ENCODE measurements at regions not wholly inside any gene's neighbourhood (a gene's known extent, or its start where the extent isn't known, plus 50 kb on each side); places are given as distances from the start of the nearest gene placed in this dataset.
"Not testable (repeated sequence)": the region's sequence is repeated elsewhere in the genome, so short reads cannot be mapped to it uniquely, and the experiment has no call there.

DNA sequence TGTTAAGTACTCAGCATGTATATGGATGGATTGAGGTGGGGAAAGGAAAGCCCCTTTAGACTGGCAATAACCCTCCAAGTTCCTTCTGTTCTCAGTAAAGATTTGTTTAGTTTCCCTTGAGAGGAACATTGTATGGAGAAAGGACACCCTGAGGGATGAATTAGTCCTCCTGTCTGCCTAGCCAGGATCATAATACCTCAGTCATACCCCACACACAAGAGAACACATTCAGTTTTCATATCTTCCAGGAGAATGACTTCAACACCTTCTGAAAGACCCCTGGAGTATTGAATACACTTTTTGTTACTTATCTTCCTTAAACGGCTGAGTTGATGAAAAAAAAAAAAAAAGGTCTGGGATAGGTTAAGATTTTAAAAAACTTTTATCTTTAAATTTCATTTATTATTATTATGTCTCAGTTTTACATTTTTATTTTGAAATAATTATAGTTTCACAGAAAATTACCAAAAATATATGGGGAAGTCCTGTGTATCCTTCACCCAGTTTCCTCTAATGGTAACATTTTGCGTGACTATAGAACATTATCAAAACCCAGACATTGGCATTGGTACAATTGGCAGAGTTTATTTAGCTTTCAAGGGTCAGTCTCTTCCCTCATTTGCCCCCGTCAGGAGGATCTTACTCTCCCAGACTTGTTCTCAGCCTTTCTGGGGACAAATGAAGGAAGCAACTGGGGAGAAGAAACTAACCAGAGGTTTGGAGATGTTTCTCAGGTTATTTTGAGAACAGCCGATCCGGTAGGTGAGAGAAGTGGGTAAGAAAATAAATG lies 88.0 kb downstream of the ACTBL2 start:
- DNase-seq: no peak

DNA sequence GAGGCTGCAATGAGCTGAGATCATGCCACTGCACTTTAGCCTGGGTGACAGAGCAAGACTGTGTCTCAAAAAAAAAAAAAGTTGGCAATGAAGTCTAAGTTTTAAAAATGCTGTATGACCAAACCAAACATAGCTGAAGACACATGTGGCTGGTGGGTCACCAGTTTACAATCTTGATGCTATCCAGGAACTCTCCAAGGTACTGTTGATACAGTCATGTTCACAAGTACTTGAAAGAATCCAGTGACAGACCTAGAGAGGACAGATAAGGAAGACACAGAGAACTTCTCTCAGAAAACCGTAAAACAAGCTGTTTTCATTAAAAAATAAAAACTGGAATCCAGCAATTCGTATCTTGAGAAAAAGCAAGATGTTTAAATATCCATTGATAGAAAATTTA lies 95.7 kb downstream of the ACTBL2 start:
- no peak for DNase-seq

- peak in 1 of 2 donors; percentile 27 for DNase-seq
These were observed 99.3 kb downstream of the ACTBL2 start for GRCh38 chr5:57383093-57383861.

DNA sequence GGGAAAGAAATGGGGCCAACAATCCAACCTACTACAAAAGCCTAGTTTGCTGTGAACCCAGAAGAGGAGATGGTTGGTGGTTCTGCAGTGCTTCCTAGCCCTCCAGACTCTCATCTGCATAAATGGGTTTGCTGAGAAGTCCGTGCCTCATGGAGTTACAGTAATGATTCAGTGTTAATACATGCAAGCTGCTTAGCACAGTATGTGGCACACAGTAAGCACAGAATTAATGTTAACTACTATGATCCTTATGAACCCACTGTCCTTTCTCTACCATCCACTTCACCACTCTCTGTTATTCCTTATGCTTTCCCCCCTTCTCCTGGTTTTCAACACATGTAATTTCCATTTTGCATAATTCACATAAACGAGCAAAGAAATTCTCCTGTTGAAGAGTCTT lies 100.0 kb downstream of the ACTBL2 start:
- DNase-seq: no peak

GRCh38 chr5:57370376-57370775 lies 112.2 kb downstream of the ACTBL2 start:
- DNase-seq: no peak

DNA sequence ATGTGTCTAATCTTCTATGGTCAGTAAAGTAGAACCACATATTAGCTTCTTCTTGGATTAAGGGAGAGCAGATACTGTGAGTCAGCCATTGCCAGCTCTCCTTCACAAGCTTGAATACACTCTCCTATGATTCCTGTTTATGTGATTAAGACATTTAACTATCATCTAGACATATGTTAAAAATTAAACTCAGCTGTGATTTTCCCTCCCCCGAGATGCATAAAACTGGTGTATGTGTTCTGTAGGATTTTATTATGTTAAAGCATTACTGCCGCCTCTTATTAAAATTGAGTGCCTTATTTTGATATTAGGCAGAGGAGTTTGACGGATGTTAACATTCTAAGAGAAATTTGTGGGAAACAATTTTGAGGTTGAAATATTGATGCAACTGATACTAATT lies 114.6 kb downstream of the ACTBL2 start:
- DNase-seq: no peak

GRCh38 chr5:57366744-57367143 lies 115.9 kb downstream of the ACTBL2 start:
- DNase-seq: no peak

DNA sequence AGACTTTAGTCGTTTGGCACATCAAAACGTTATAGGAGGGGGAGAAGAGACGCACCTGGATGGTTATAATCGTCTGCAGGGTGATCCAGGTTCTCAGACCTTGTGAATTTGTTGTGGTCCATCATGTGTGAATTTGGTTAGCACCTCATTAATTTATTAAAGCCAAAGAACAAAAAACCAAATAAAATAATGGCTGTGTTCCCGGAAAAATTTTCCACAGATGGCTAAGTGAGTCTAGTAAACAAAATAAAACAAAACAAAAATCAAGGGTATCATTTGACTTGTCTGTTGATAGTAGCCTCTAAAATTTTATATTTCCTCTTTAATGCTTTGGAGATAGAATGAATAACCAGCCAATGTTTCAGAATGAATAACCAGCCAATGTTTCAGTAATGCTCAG lies 119.7 kb downstream of the ACTBL2 start:
- DNase-seq: no peak

GRCh38 chr5:57360871-57361270 lies 121.7 kb downstream of the ACTBL2 start:
- no peak for DNase-seq

GRCh38 chr5:57358796-57359592 lies 123.6 kb downstream of the ACTBL2 start:
- DNase-seq: no peak

- not testable (repeated sequence) for DNase-seq
These were observed 125.8 kb downstream of the ACTBL2 start for GRCh38 chr5:57356850-57357249.

DNA sequence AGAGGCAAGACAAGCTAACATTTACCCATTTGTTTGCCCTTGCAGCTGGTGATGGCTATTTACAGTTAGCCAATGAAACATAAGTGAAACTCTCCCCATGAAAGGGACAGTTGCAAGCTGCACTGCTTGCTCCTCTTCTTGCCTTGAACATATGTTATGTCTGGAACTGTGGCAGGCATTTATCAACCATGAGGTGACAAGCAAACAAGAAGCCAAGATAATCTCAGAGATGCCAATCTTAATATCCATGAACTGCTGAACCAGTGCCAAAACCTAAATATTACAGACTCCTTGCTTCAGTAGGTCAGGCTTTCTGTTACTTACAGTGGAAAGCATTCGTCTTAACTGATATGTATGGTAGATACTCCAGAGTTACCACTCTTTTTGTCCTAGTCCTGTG lies 133.4 kb downstream of the ACTBL2 start:
- no peak for DNase-seq

- DNase-seq: no peak
These were observed 134.1 kb downstream of the ACTBL2 start for GRCh38 chr5:57348376-57349140.

DNA sequence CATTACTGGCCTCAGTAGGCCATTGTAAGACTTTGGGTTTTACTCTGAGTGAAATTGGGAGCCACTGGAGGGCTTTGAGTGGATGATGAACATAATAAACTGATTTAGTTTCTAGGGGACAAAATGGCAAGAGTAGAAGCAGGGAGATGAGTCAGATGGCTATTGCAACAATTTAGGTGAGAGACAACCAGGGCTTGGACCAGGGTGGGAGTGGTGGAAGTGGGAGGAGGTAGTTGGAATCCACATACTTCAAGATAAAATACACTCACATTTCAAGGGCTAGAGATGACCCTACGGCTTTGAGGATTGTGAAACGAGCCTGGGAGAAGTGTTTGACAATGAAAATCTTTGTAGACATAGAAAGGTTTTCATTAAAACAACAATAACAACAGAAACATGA lies 136.3 kb downstream of the ACTBL2 start:
- no peak for DNase-seq

DNA sequence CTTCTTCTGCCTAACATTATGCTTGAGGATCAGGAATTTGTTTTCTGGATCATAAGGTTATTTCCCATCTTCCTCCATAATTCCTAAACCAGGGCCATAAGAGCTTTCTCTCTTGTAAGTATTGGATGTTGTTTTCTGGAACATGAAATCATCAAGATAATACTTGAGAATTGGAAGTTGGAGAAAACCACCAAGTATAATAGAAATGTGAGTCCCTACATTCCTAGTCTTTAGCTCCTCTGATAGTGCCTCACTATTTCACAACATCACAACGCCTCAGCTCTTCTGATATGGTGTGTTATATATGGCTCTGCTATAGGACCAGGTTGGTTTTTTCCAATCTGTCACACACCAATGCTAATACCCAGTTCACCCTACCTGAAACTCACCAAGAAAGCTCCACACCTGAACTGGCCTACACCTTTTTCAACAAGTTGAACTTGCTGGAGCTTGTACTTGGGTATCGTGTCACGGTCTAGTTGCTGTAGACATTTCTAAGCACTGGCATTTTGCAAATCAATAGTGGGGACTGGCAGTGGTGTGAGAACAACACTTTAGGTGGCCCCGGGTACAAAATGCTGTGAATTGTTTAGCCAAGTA lies 141.1 kb downstream of the ACTBL2 start:
- DNase-seq: no peak

DNA sequence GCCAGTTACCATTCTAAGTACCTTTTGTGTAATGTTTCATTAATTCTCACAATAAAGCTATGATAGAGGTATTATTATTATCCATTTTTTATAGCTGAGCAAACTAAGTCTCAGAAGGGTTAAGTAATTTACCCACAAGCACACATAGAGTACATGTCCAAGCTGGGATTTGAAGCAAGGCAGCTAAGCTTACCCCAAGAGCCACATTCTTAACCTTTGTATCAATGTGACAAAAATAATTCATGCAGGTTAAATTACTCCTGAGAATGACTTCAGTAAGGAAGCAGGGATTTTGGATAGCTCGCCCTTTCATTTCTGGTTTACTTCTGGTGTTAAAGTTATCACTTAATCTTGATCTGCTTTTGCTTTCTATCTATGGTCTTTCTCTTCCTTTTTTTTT lies 141.9 kb downstream of the ACTBL2 start:
- DNase-seq: no peak

- no peak for DNase-seq
These were observed 143.1 kb downstream of the ACTBL2 start for GRCh38 chr5:57339521-57339920.

DNA sequence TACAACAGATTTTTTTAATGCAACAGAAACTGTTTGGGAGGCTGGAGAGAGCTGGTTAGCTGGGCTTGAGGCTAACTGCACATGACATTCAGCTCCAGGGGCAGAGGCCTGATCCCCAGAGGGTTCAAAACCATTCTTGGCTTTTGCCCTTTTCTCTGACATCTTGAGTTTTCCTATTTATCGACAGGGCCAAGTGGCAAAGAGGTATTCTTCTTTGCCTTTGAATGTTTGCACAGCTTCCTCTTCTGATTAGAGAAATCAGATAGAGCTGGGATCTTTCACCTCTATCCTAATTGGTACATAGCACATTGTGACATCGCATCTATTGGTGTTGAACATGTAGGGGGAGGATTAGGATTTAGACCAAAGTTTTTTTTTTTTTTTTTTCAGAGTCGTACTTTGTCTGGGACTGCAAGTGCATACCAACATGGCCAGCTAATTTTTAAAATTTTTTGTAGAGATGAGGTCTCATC lies 143.7 kb downstream of the ACTBL2 start:
- no peak for DNase-seq

DNA sequence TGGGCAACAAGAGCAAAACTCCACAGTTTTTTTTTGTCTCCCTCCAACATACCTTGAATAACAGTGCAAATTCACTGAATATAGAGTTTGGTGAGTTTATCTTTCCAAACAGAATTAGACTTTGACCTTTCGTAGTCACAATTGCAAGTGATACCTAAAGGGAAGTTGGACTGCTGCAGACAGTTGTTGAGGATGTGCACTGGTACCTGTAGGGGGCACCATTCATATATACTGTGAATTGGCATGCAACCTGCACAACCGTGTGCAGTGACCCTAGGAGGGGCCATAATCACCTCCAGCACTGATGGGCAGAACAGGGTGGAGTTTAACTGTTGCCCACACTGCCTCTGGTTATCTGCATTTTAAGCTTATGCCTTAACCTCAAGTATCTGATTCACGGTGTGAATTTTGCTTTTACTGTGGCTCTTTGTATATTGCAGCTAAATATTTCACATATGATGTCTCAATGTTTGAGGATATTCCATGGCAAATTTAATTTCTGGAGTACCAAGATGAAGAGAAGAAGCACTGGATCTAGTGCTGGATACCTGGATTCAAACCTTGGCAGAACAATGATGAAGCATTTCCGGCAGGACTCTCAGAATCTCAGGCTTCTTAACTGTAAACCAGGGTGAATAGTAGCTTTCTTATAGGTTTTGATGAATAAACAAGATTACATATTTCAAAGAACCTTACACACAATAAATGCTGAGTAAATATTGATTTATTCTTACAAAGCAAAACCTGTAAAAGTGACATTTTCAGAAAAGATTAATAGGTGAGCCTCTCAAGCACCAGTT lies 144.3 kb downstream of the ACTBL2 start:
- DNase-seq: peak in 1 of 2 donors; percentile 4

GRCh38 chr5:57335092-57335660 lies 147.4 kb downstream of the ACTBL2 start:
- DNase-seq: no peak

- no peak for DNase-seq
These were observed 148.1 kb downstream of the ACTBL2 start for GRCh38 chr5:57334475-57334874.

All from CD4-positive, alpha-beta T cell treated with Interleukin-4 for 1 hour (primary cell).